ENCODE measurements at regions not wholly inside any gene's neighbourhood (a gene's known extent, or its start where the extent isn't known, plus 50 kb on each side); places are given as distances from the start of the nearest gene placed in this dataset.
"Not testable (repeated sequence)": the region's sequence is repeated elsewhere in the genome, so short reads cannot be mapped to it uniquely, and the experiment has no call there.

GRCh38 chr5:57738787-57739186 lies 256.2 kb upstream of the ACTBL2 start:
- intact Hi-C loops (cut with DNase I; ENCODE audit: low total_unique reads): no loop called here
- H3K36me3 ChIP-seq: no peaks in the 10 kb centered on the region
- H3K9me3 ChIP-seq: no peaks in the 10 kb centered on the region
- DNase-seq: no peak
- H3K4me1 ChIP-seq: no peaks in the 10 kb centered on the region
- H3K4me3 ChIP-seq: no peak overlapping the region
- TF ChIP-seq POLR2AphosphoS5 (IDR thresholded peaks at IDR 0.05) (no peak), CTCF (IDR thresholded peaks at IDR 0.05 in 8 of 11, conservative IDR thresholded peaks at IDR 0.05 in 3 of 11) (no peak), POLR2A (IDR thresholded peaks at IDR 0.05) (no peak)
- H3K27me3 ChIP-seq (replicated peaks in 1 of 7): no peaks in the 10 kb centered on the region
- 93 to 100% (median 96%) methylated on average over 1 of the region's 1 CpG for WGBS, 5 donors
- no peak overlapping the region for H3K27ac ChIP-seq

GRCh38 chr5:57738301-57738700 lies 255.7 kb upstream of the ACTBL2 start:
- Histone ChIP-seq H3K4me1 (no peaks in the 10 kb centered on the region), H3K9me3 (no peaks in the 10 kb centered on the region), H3K27me3 (replicated peaks in 1 of 7) (no peaks in the 10 kb centered on the region), H3K27ac (no peak overlapping the region), H3K36me3 (no peaks in the 10 kb centered on the region), H3K4me3 (no peak overlapping the region)
- intact Hi-C loops (cut with DNase I; ENCODE audit: low total_unique reads): no loop called here
- WGBS, 5 donors: 92 to 98% (median 95%) methylated on average over 2 of the region's 2 CpGs
- TF ChIP-seq POLR2AphosphoS5 (IDR thresholded peaks at IDR 0.05): no peak
- no peak for TF ChIP-seq POLR2A (IDR thresholded peaks at IDR 0.05)
- no peak for TF ChIP-seq CTCF (IDR thresholded peaks at IDR 0.05 in 8 of 11, conservative IDR thresholded peaks at IDR 0.05 in 3 of 11)
- DNase-seq: no peak

- intact Hi-C loops (cut with DNase I; ENCODE audit: low total_unique reads): no loop called here
- no peak for TF ChIP-seq POLR2A (IDR thresholded peaks at IDR 0.05)
- TF ChIP-seq CTCF (IDR thresholded peaks at IDR 0.05 in 8 of 11, conservative IDR thresholded peaks at IDR 0.05 in 3 of 11): no peak
- no peak for TF ChIP-seq POLR2AphosphoS5 (IDR thresholded peaks at IDR 0.05)
- Histone ChIP-seq H3K27me3 (replicated peaks in 1 of 7) (no peaks in the 10 kb centered on the region), H3K27ac (no peak overlapping the region), H3K4me3 (no peak overlapping the region), H3K9me3 (no peaks in the 10 kb centered on the region), H3K36me3 (no peaks in the 10 kb centered on the region), H3K4me1 (no peaks in the 10 kb centered on the region)
- WGBS, 5 donors: 76 to 91% (median 86%) methylated on average over 4 of the region's 4 CpGs
- DNase-seq: no peak
Measured at GRCh38 chr5:57736716-57737115, 254.1 kb upstream of the ACTBL2 start.

GRCh38 chr5:57735279-57736153 lies 252.9 kb upstream of the ACTBL2 start:
- H3K27me3 ChIP-seq (replicated peaks in 1 of 7); intact Hi-C loops (cut with DNase I; ENCODE audit: low total_unique reads); H3K27ac ChIP-seq; H3K4me1 ChIP-seq; DNase-seq; H3K4me3 ChIP-seq; H3K9me3 ChIP-seq; H3K36me3 ChIP-seq: not testable (repeated sequence)
- WGBS, 5 donors: 68 to 82% (median 70%) methylated on average over 7 of the region's 7 CpGs

Data from spleen (tissue), 11 donors.